HCT116 (cell line): ENCODE measurements at regions not wholly inside any gene's neighbourhood (a gene's known extent, or its start where the extent isn't known, plus 50 kb on each side); places are given as distances from the start of the nearest gene placed in this dataset.

Experiments
- ATAC-seq: fragments of 200-7000 bp; cut with Tn5 transposase; 2 replicates; pipeline ENCODE4 v1.9.1; 2020; ENCODE audit warnings: mild to moderate bottlenecking, moderate library complexity
- BruUV-seq: library from RNA; stranded (reverse); fragments of 400-500 nt; replicated peaks from 2 replicates; lab custom pipeline; 2021; lab: Mats Ljungman, UMichigan
- CTCF ChIA-PET: fragments of 300-600 bp; sonication (Branson Sonifier 250); formaldehyde crosslinking; loops from one replicate; lab custom pipeline; 2021; ENCODE audit warnings: antibody characterized with exemption; lab: Charles Lee
- POLR2A ChIA-PET: fragments of 300-600, 350-600 bp; sonication (Branson Sonifier 250); formaldehyde crosslinking; loops from one replicate; lab custom pipeline; 2021; ENCODE audit warnings: antibody characterized with exemption; lab: Charles Lee
- RAD21 ChIA-PET, 2 experiments: fragments of 300-600 bp; sonication (Branson Sonifier 250); formaldehyde crosslinking; loops; one replicate each; lab custom pipeline; 2023; ENCODE audit warnings: low total read pairs in 2 of 2; ENCODE audit not compliant: uncharacterized antibody in 2 of 2, unreplicated experiment in 2 of 2, low non-redundant PET in 1 of 2; lab: Charles Lee
- DNase-seq: peaks from one replicate; pipeline ENCODE4 v3.0.0-alpha.2; 2010; ENCODE audit warnings: low read depth, low spot score
- H2AFZ ChIP-seq: fragments of 200-600 bp; shearing (Covaris generic), sonication (generic); 2 replicates; pipeline ENCODE4 v1.6.1; 2017; ENCODE audit warnings: low read depth, mixed run types, mixed read lengths, antibody characterized with exemption, low read length; ENCODE audit not compliant: poor library complexity, severe bottlenecking
- H3K27ac ChIP-seq: 2 replicates; pipeline ENCODE4 v1.5.1; 2012; ENCODE audit warnings: low read depth, low read length
- H3K27me3 ChIP-seq: fragments of 200-600 bp; sonication (generic); 2 replicates; pipeline ENCODE4 v1.6.1; 2016; ENCODE audit warnings: mixed run types, low read length, mixed read lengths; ENCODE audit not compliant: insufficient read depth
- H3K36me3 ChIP-seq, 2 experiments: fragments of 200-500 bp in 1 of 2; fragments of 200-600 bp in 1 of 2; sonication (Bioruptor generic) in 1 of 2; sonication (generic) in 1 of 2; 2 replicates each; pipeline versions ENCODE4 v1.5.1 to v1.6.1; 2014 to 2016; ENCODE audit warnings: low read length in 2 of 2, inconsistent platforms in 1 of 2, mixed read lengths in 1 of 2, mixed run types in 1 of 2; ENCODE audit not compliant: insufficient read depth in 2 of 2, control insufficient read depth in 1 of 2
- H3K4me1 ChIP-seq, 2 experiments: fragments of 200-600 bp in 1 of 2; sonication (generic) in 1 of 2; 2 replicates each; pipeline versions ENCODE4 v1.5.1 to v1.6.1; 2012 to 2017; ENCODE audit warnings: low read length in 2 of 2, inconsistent platforms in 1 of 2, mild to moderate bottlenecking in 1 of 2, mixed read lengths in 1 of 2, mixed run types in 1 of 2, moderate library complexity in 1 of 2; ENCODE audit not compliant: insufficient read depth in 2 of 2, control insufficient read depth in 1 of 2
- H3K4me2 ChIP-seq: fragments of 200-600 bp; sonication (generic); 2 replicates; pipeline ENCODE4 v1.6.1; 2017; ENCODE audit warnings: mixed run types, low read length, mixed read lengths
- H3K4me3 ChIP-seq, 2 experiments: fragments of 200-600 bp in 1 of 2; sonication (generic) in 1 of 2; replicated peaks in 1 of 2; 2 replicates each; pipeline ENCODE4 v1.5.1; 2011 to 2016; ENCODE audit warnings: low read length in 2 of 2, control low read depth in 1 of 2, low read depth in 1 of 2, mild to moderate bottlenecking in 1 of 2, mixed read lengths in 1 of 2, mixed run types in 1 of 2
- H3K79me2 ChIP-seq: fragments of 200-600 bp; sonication (generic); 2 replicates; pipeline ENCODE4 v1.6.1; 2017; ENCODE audit warnings: mild to moderate bottlenecking, mixed run types, low read length, moderate library complexity, mixed read lengths; ENCODE audit not compliant: insufficient read depth
- H3K9ac ChIP-seq: fragments of 200-600 bp; sonication (generic); 2 replicates; pipeline ENCODE4 v1.6.1; 2016; ENCODE audit warnings: low read length, mixed read lengths
- H3K9me2 ChIP-seq: fragments of 200-600 bp; sonication (generic), shearing (Covaris generic); 2 replicates; pipeline ENCODE4 v1.6.1; 2017; ENCODE audit warnings: mixed run types, mild to moderate bottlenecking, moderate library complexity; ENCODE audit not compliant: insufficient read depth
- H3K9me3 ChIP-seq, 2 experiments: fragments of 200-500 bp in 1 of 2; fragments of 200-600 bp in 1 of 2; sonication (Bioruptor generic) in 1 of 2; sonication (generic) in 1 of 2; 2 replicates each; pipeline ENCODE4 v1.6.1; 2014 to 2017; ENCODE audit warnings: low read length in 2 of 2, mixed read lengths in 2 of 2, inconsistent platforms in 1 of 2, low read depth in 1 of 2, mild to moderate bottlenecking in 1 of 2, mixed run types in 1 of 2, moderate library complexity in 1 of 2; ENCODE audit not compliant: control insufficient read depth in 1 of 2, insufficient read depth in 1 of 2
- H4K20me1 ChIP-seq: fragments of 200-600 bp; sonication (generic), shearing (Covaris generic); 2 replicates; pipeline ENCODE4 v1.6.1; 2017; ENCODE audit warnings: mixed run types, mild to moderate bottlenecking, moderate library complexity; ENCODE audit not compliant: insufficient read depth
- CBX3 ChIP-seq: IDR thresholded peaks from 2 replicates; pipeline ENCODE4 v1.6.1; 2012; ENCODE audit warnings: low read depth
- CEBPB ChIP-seq: IDR thresholded peaks from 2 replicates; pipeline ENCODE4 v1.6.1; 2012; ENCODE audit warnings: low read depth
- EGR1 ChIP-seq: IDR thresholded peaks from 2 replicates; pipeline ENCODE4 v1.6.1; 2012; ENCODE audit warnings: low read depth
- ELF1 ChIP-seq: IDR thresholded peaks from 2 replicates; pipeline ENCODE4 v1.6.1; 2012; ENCODE audit warnings: low read depth, borderline replicate concordance
- JUND ChIP-seq: IDR thresholded peaks from 2 replicates; pipeline ENCODE4 v1.6.1; 2012
- MAX ChIP-seq: IDR thresholded peaks from 2 replicates; pipeline ENCODE4 v1.6.1; 2012
- RAD21 ChIP-seq: IDR thresholded peaks from 2 replicates; pipeline ENCODE4 v1.6.1; 2012; ENCODE audit warnings: low read depth, mild to moderate bottlenecking
- YY1 ChIP-seq: IDR thresholded peaks from 2 replicates; pipeline ENCODE4 v1.6.1; 2011; ENCODE audit warnings: low read length, low read depth, moderate library complexity, mild to moderate bottlenecking; ENCODE audit not compliant: insufficient replicate concordance; ENCODE audit errors: extremely low read depth
- ZBTB33 ChIP-seq: IDR thresholded peaks from 2 replicates; pipeline ENCODE4 v1.6.1; 2011; ENCODE audit warnings: mild to moderate bottlenecking, low read length, moderate library complexity; ENCODE audit not compliant: insufficient replicate concordance; ENCODE audit errors: extremely low read depth
- intact Hi-C: fragments of 100-400 bp; cut with micrococcal nuclease; formaldehyde crosslinking; loops from 2 replicates; pipeline ENCODE4 v1.10.0; 2022

GRCh38 chr2:136363900-136364299 is 246.0 kb upstream of the CXCR4 start (continued):
- no peak for TF ChIP-seq YY1
- no peak for TF ChIP-seq ZBTB33
- no peak for TF ChIP-seq EGR1
- TF ChIP-seq ELF1, result no peak
- no peak for TF ChIP-seq CBX3
- no peak for TF ChIP-seq CEBPB
- no peak for TF ChIP-seq RAD21
- TF ChIP-seq JUND, result no peak
- no peak for TF ChIP-seq MAX

GRCh38 chr2:136363470-136363869 is 245.5 kb upstream of the CXCR4 start:
- Histone ChIP-seq H3K4me3 (no peak overlapping the region), H3K4me2 (no peak overlapping the region), H3K9me2 (no peaks in the 10 kb centered on the region), H3K36me3 (no peaks in the 10 kb centered on the region), H3K79me2 (no peaks in the 10 kb centered on the region), H3K9ac (no peak overlapping the region), H2AFZ (no peak overlapping the region), H3K27ac (no peak overlapping the region), H3K9me3 (no peaks in the 10 kb centered on the region), H3K27me3 (no peaks in the 10 kb centered on the region), H4K20me1 (no peaks in the 10 kb centered on the region), H3K4me1 (no peaks in the 10 kb centered on the region)
- no TSS peak for BruUV-seq
- ChIA-PET POLR2A (no interaction called here), RAD21 (no interaction called here), CTCF (no interaction called here)
- intact Hi-C loops, result no loop called here
- no peak for ATAC-seq
- TF ChIP-seq JUND, result no peak
- DNase-seq, result no peak
